ENCODE measurements at regions not wholly inside any gene's neighbourhood (a gene's known extent, or its start where the extent isn't known, plus 50 kb on each side); places are given as distances from the start of the nearest gene placed in this dataset.

DNA sequence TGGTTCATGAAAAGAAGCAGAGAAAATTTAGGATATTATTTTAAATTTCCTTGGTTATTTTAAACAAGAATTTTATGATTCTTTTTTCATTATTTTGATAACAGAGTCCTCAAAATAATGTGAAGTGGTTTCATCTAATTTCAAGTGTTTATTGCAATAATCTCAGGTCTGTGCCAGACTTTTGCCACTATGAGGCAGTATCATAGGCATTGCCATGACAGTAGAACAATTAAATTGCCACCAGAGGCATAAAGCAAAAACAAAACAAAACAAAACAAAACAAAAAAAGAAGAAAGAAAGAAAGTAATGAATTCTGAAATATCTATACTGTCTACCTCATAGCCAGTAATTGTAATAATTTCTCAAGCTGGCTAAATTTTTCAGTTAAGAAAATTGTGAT is 739.2 kb downstream of the KCTD8 start:
- TF ChIP-seq, protein P1, sequence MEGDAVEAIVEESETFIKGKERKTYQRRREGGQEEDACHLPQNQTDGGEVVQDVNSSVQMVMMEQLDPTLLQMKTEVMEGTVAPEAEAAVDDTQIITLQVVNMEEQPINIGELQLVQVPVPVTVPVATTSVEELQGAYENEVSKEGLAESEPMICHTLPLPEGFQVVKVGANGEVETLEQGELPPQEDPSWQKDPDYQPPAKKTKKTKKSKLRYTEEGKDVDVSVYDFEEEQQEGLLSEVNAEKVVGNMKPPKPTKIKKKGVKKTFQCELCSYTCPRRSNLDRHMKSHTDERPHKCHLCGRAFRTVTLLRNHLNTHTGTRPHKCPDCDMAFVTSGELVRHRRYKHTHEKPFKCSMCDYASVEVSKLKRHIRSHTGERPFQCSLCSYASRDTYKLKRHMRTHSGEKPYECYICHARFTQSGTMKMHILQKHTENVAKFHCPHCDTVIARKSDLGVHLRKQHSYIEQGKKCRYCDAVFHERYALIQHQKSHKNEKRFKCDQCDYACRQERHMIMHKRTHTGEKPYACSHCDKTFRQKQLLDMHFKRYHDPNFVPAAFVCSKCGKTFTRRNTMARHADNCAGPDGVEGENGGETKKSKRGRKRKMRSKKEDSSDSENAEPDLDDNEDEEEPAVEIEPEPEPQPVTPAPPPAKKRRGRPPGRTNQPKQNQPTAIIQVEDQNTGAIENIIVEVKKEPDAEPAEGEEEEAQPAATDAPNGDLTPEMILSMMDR (conservative IDR thresholded peaks at IDR 0.05), result peak; percentile 36
- no peak for DNase-seq
- H3K4me1 Mint-ChIP-seq, result peaks cover 7% of the 10 kb centered on the region
- H3K4me1 ChIP-seq (ENCODE audit: control insufficient read depth, insufficient read depth, low read length), result no peaks in the 10 kb centered on the region
- no peak overlapping the region for H3K9ac ChIP-seq (ENCODE audit: extremely low read depth, low read length, poor library complexity, severe bottlenecking)
- no peaks in the 10 kb centered on the region for H3K36me3 Mint-ChIP-seq (ENCODE audit: low read depth)
- H3K4me3 ChIP-seq (ENCODE audit: low read length), result no peak overlapping the region
- peaks cover 17% of the 10 kb centered on the region for H3K9me3 ChIP-seq (ENCODE audit: control insufficient read depth, low read length)
- no peak overlapping the region for H3K4me3 Mint-ChIP-seq
- no peak overlapping the region for H3K27ac ChIP-seq (ENCODE audit: low read depth, low read length)
- no peaks in the 10 kb centered on the region for H3K36me3 ChIP-seq (ENCODE audit: control insufficient read depth, insufficient read depth, low read length)
- H3K27me3 ChIP-seq (ENCODE audit: control insufficient read depth, insufficient read depth, low read length, poor library complexity, severe bottlenecking), result no peaks in the 10 kb centered on the region
- H3K9me3 Mint-ChIP-seq, result peaks cover 8% of the 10 kb centered on the region
- H3K27ac Mint-ChIP-seq, result no peak overlapping the region
- no peaks in the 10 kb centered on the region for H3K27me3 Mint-ChIP-seq (ENCODE audit: insufficient read depth)

DNA sequence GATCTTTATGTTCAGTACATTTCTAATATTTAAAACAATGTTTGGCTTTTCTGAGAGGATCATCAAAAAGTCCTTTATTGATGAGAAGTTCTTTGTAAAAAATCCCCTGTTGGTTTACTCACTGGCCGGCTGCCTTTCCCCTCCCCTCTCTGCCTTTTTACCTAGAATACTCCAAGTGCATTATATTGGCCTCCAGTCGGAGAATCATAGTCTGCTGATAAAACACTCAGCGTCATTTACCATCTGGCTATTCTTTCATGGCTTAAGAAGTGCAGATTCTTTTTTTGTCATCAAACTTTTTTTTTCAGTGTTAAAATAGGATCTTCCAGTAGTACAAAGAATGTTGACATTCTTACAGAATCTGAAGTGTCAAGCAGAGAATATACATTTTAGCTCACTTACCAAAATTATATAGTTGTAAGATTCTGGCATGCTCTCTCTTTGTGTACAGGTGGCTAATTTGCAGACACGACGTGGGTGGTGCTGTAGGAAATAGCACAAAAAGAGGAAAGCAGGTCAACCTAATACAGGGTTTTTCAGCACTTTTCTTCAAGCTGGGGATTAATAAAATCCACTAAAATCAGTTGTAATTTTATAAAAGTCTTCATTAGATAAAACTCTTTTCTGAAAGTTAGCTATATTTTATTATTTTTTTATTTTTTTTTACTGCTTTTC is 731.8 kb downstream of the KCTD8 start:
- H3K27me3 ChIP-seq (ENCODE audit: control insufficient read depth, insufficient read depth, low read length, poor library complexity, severe bottlenecking), result no peaks in the 10 kb centered on the region
- H3K4me1 Mint-ChIP-seq, result peaks cover 7% of the 10 kb centered on the region
- no peak overlapping the region for H3K9ac ChIP-seq (ENCODE audit: extremely low read depth, low read length, poor library complexity, severe bottlenecking)
- H3K9me3 ChIP-seq (ENCODE audit: control insufficient read depth, low read length), result no peaks in the 10 kb centered on the region
- H3K9me3 Mint-ChIP-seq, result no peaks in the 10 kb centered on the region
- H3K4me3 Mint-ChIP-seq, result no peak overlapping the region
- H3K4me3 ChIP-seq (ENCODE audit: low read length), result no peak overlapping the region
- H3K27me3 Mint-ChIP-seq (ENCODE audit: insufficient read depth), result no peaks in the 10 kb centered on the region
- DNase-seq, result no peak
- no peak overlapping the region for H3K27ac ChIP-seq (ENCODE audit: low read depth, low read length)
- H3K36me3 Mint-ChIP-seq (ENCODE audit: low read depth), result no peaks in the 10 kb centered on the region
- TF ChIP-seq, protein P1 (conservative IDR thresholded peaks at IDR 0.05), result no peak
- H3K4me1 ChIP-seq (ENCODE audit: control insufficient read depth, insufficient read depth, low read length), result no peaks in the 10 kb centered on the region
- 92 to 93% methylated on average over 5 of the region's 5 CpGs for WGBS, 2 experiments (ENCODE audit: insufficient coverage in 1 of 2, insufficient read length in 1 of 2)
- H3K27ac Mint-ChIP-seq, result no peak overlapping the region
- no peaks in the 10 kb centered on the region for H3K36me3 ChIP-seq (ENCODE audit: control insufficient read depth, insufficient read depth, low read length)

DNA sequence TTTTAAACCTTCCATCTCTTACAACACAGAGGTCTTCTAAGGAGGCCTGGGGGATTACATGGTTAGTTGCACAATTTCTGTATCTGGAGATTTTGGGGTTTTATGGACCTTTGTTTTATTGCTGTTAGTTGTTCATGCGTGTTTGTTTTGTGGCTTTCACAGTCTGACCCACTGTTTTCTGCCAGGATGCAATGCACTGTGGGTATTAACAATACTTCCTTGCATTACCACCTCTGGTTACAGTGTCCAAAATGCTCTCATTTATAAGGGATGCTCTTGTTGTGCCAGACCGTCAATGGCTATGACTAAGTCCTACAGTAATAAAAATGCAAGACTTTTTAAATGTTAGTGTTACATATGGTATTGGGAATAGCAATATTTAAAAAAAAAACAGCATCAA is 730.2 kb downstream of the KCTD8 start:
- H3K9me3 Mint-ChIP-seq, result peaks cover 2% of the 10 kb centered on the region
- Histone ChIP-seq H3K4me3 (ENCODE audit: low read length) (no peak overlapping the region), H3K27me3 (ENCODE audit: control insufficient read depth, insufficient read depth, low read length, poor library complexity, severe bottlenecking) (no peaks in the 10 kb centered on the region), H3K9me3 (ENCODE audit: control insufficient read depth, low read length) (no peaks in the 10 kb centered on the region), H3K27ac (ENCODE audit: low read depth, low read length) (no peak overlapping the region), H3K9ac (ENCODE audit: extremely low read depth, low read length, poor library complexity, severe bottlenecking) (no peak overlapping the region), H3K4me1 (ENCODE audit: control insufficient read depth, insufficient read depth, low read length) (no peaks in the 10 kb centered on the region), H3K36me3 (ENCODE audit: control insufficient read depth, insufficient read depth, low read length) (no peaks in the 10 kb centered on the region)
- no peak overlapping the region for H3K4me3 Mint-ChIP-seq
- no peak overlapping the region for H3K27ac Mint-ChIP-seq
- H3K4me1 Mint-ChIP-seq, result no peaks in the 10 kb centered on the region
- H3K36me3 Mint-ChIP-seq (ENCODE audit: low read depth), result no peaks in the 10 kb centered on the region
- TF ChIP-seq, protein P1 (conservative IDR thresholded peaks at IDR 0.05), result no peak
- 83% methylated on average over 2 of the region's 2 CpGs; no CpG with 5 or more reads in 1 of the 2 experiments for WGBS, 2 experiments (ENCODE audit: insufficient coverage in 1 of 2, insufficient read length in 1 of 2)
- H3K27me3 Mint-ChIP-seq (ENCODE audit: insufficient read depth), result no peaks in the 10 kb centered on the region
- DNase-seq, result no peak

All from endodermal cell (in vitro differentiated cells).